GM23338 (cell line): ENCODE measurements at regions not wholly inside any gene's neighbourhood (a gene's known extent, or its start where the extent isn't known, plus 50 kb on each side); places are given as distances from the start of the nearest gene placed in this dataset.

Experiments used
- ATAC-seq: fragments of 200-7000 bp; cut with Tn5 transposase; 3 replicates; pipeline ENCODE4 v1.9.1; 2020
- DNase-seq: peaks from one replicate; pipeline ENCODE4 v3.0.0-alpha.2; 2015; ENCODE audit warnings: low spot score
- H2AFZ ChIP-seq: fragments of 200-600 bp; sonication (generic); 2 replicates; pipeline ENCODE4 v1.8.0; 2016; ENCODE audit warnings: antibody characterized with exemption, mild to moderate bottlenecking, moderate library complexity
- H3F3A ChIP-seq: fragments of 200-600 bp; sonication (generic); replicated peaks from 2 replicates; pipeline ENCODE4 v1.8.0; 2017; ENCODE audit warnings: antibody characterized with exemption, mixed run types, low read depth
- H3K27ac ChIP-seq: fragments of 200-600 bp; sonication (generic); 2 replicates; pipeline ENCODE4 v1.6.1; 2016; ENCODE audit warnings: low read depth
- H3K27me3 ChIP-seq: fragments of 200-600 bp; sonication (generic); 2 replicates; pipeline ENCODE4 v1.8.0; 2016; ENCODE audit warnings: mild to moderate bottlenecking, mixed run types, moderate library complexity; ENCODE audit not compliant: insufficient read depth
- H3K36me3 ChIP-seq: fragments of 200-600 bp; sonication (generic); 2 replicates; pipeline ENCODE4 v1.8.0; 2016; ENCODE audit warnings: mild to moderate bottlenecking; ENCODE audit not compliant: insufficient read depth
- H3K4me1 ChIP-seq: fragments of 200-600 bp; sonication (generic); 2 replicates; pipeline ENCODE4 v1.8.0; 2016; ENCODE audit warnings: mild to moderate bottlenecking, moderate library complexity; ENCODE audit not compliant: insufficient read depth
- H3K4me2 ChIP-seq: fragments of 200-600 bp; sonication (generic); 2 replicates; pipeline ENCODE4 v1.7.1; 2017; ENCODE audit warnings: mixed run types
- H3K4me3 ChIP-seq: fragments of 200-600 bp; sonication (generic); 2 replicates; pipeline ENCODE4 v1.6.1; 2016; ENCODE audit warnings: mixed run types
- H3K79me2 ChIP-seq: fragments of 200-600 bp; sonication (generic); replicated peaks from 2 replicates; pipeline ENCODE4 v1.8.0; 2017; ENCODE audit warnings: mild to moderate bottlenecking; ENCODE audit not compliant: insufficient read depth
- H3K9me2 ChIP-seq: fragments of 200-600 bp; sonication (generic); 2 replicates; pipeline ENCODE4 v1.8.0; 2017; ENCODE audit not compliant: insufficient read depth
- H4K20me1 ChIP-seq: fragments of 200-600 bp; sonication (generic); replicated peaks from 2 replicates; pipeline ENCODE4 v1.8.0; 2017; ENCODE audit warnings: mild to moderate bottlenecking; ENCODE audit not compliant: insufficient read depth
- H3K27ac Mint-ChIP-seq: 2 replicates; pipeline ENCODE4 v1.8.0; 2020; ENCODE audit warnings: inconsistent platforms, mild to moderate bottlenecking, moderate library complexity, mixed read lengths
- H3K27me3 Mint-ChIP-seq: 3 replicates; pipeline ENCODE4 v1.8.0; 2022; ENCODE audit warnings: low read depth, mild to moderate bottlenecking, moderate library complexity, mixed read lengths, inconsistent platforms; ENCODE audit not compliant: insufficient read depth, poor library complexity
- H3K36me3 Mint-ChIP-seq: 3 replicates; pipeline ENCODE4 v1.8.0; 2021; ENCODE audit warnings: low read depth, mild to moderate bottlenecking, inconsistent platforms, moderate library complexity, mixed read lengths
- H3K4me1 Mint-ChIP-seq: 3 replicates; pipeline ENCODE4 v1.8.0; 2020; ENCODE audit warnings: mild to moderate bottlenecking, inconsistent platforms, mixed read lengths
- H3K4me3 Mint-ChIP-seq: 3 replicates; pipeline ENCODE4 v1.8.0; 2021; ENCODE audit warnings: moderate library complexity, mild to moderate bottlenecking, inconsistent platforms, mixed read lengths
- H3K9me3 Mint-ChIP-seq: 3 replicates; pipeline ENCODE4 v1.8.0; 2020; ENCODE audit warnings: moderate library complexity, mild to moderate bottlenecking, inconsistent platforms, mixed read lengths
- CREB1 ChIP-seq: fragments of 250-450 bp; sonication (Bioruptor Pico); IDR thresholded peaks from 2 replicates; pipeline ENCODE4 v1.5.0; 2020; ENCODE audit warnings: low read depth, mild to moderate bottlenecking, moderate library complexity
- EZH2 ChIP-seq: fragments of 200-600 bp; sonication (generic); IDR thresholded peaks from one replicate; pipeline ENCODE4 v1.8.0; 2017; ENCODE audit warnings: antibody characterized with exemption, mild to moderate bottlenecking, low read depth; ENCODE audit not compliant: unreplicated experiment
- EZH2phosphoT487 ChIP-seq: fragments of 200-600 bp; sonication (generic); IDR thresholded peaks from one replicate; pipeline ENCODE4 v1.8.1; 2018; ENCODE audit warnings: antibody characterized with exemption; ENCODE audit not compliant: unreplicated experiment
- JUNB ChIP-seq: IDR thresholded peaks from one replicate; pipeline ENCODE4 v1.6.1; 2016; ENCODE audit warnings: antibody characterized with exemption; ENCODE audit not compliant: unreplicated experiment
- POLR2AphosphoS5 ChIP-seq: IDR thresholded peaks from 2 replicates; pipeline ENCODE4 v1.6.1; 2016; ENCODE audit warnings: antibody characterized with exemption, low read depth
- ZNF114 ChIP-seq: fragments of 250-450 bp; sonication (Bioruptor Pico); IDR thresholded peaks from 2 replicates; pipeline ENCODE4 v1.5.0; 2020; ENCODE audit warnings: mild to moderate bottlenecking, moderate library complexity
- ZNF462 ChIP-seq: fragments of 250-450 bp; sonication (Bioruptor Pico); IDR thresholded peaks from 2 replicates; pipeline ENCODE4 v1.5.0; 2020; ENCODE audit warnings: mild to moderate bottlenecking, moderate library complexity

GRCh38 chr2:36058076-36058475 lies 297.5 kb upstream of the CRIM1 start (continued):
- TF ChIP-seq ZNF462 (no peak), CREB1 (CRISPR knock-in tag) (no peak)

GRCh38 chr2:36052819-36053218 lies 302.8 kb upstream of the CRIM1 start:
- H3K27me3 Mint-ChIP-seq = no peaks in the 10 kb centered on the region
- H3K27ac Mint-ChIP-seq = no peak overlapping the region
- H3F3A ChIP-seq = no peaks in the 10 kb centered on the region
- H3K4me3 Mint-ChIP-seq = no peak overlapping the region
- no peak overlapping the region for H3K4me2 ChIP-seq
- peaks cover under 1% of the 10 kb centered on the region; the same call in 2 of the 3 replicates for H3K4me1 Mint-ChIP-seq
- no peaks in the 10 kb centered on the region for H3K79me2 ChIP-seq
- no peaks in the 10 kb centered on the region for H4K20me1 ChIP-seq
- no peak for TF ChIP-seq JUNB
- TF ChIP-seq EZH2phosphoT487 = no peak
- no peak for TF ChIP-seq CREB1 (CRISPR knock-in tag)
- no peak for TF ChIP-seq POLR2AphosphoS5
- no peak for TF ChIP-seq EZH2
- TF ChIP-seq ZNF114 = no peak
- H3K9me2 ChIP-seq = peaks cover 12% of the 10 kb centered on the region
- no peak overlapping the region for H3K4me3 ChIP-seq
- ATAC-seq (no peak), DNase-seq (no peak)
- H3K27ac ChIP-seq = no peak overlapping the region
- peaks cover 11% of the 10 kb centered on the region for H3K9me3 Mint-ChIP-seq
- H3K27me3 ChIP-seq = no peaks in the 10 kb centered on the region
- H2AFZ ChIP-seq = no peak overlapping the region
- peaks cover 3% of the 10 kb centered on the region; the same call in 1 of the 3 replicates for H3K36me3 Mint-ChIP-seq
- no peaks in the 10 kb centered on the region; the same call in 1 of the 2 replicates for H3K36me3 ChIP-seq
- peaks cover 7% of the 10 kb centered on the region for H3K4me1 ChIP-seq
